OCI-LY7 (cell line): ENCODE measurements at regions not wholly inside any gene's neighbourhood (a gene's known extent, or its start where the extent isn't known, plus 50 kb on each side); places are given as distances from the start of the nearest gene placed in this dataset.

Source experiments
- BruUV-seq: library from RNA; stranded (reverse); fragments of 400-500 nt; replicated peaks from 2 replicates; lab custom pipeline; 2021; lab: Mats Ljungman, UMichigan
- CTCF ChIA-PET: fragments of 300-600 bp; sonication (Branson Sonifier 250); formaldehyde crosslinking; loops from one replicate; lab custom pipeline; 2022; ENCODE audit warnings: antibody characterized with exemption; ENCODE audit not compliant: unreplicated experiment; lab: Charles Lee
- POLR2A ChIA-PET: fragments of 300-600 bp; sonication (Branson Sonifier 250); formaldehyde crosslinking; loops from one replicate; lab custom pipeline; 2022; ENCODE audit warnings: antibody characterized with exemption; lab: Charles Lee
- DNase-seq: peaks from one replicate; pipeline ENCODE4 v3.0.0-alpha.2; 2015; ENCODE audit warnings: low spot score
- H2AFZ ChIP-seq: fragments of 200-600 bp; sonication (generic), shearing (Covaris generic); 2 replicates; pipeline ENCODE4 v1.6.1; 2014; ENCODE audit warnings: mild to moderate bottlenecking, antibody characterized with exemption, low read length, moderate library complexity
- H3K27ac ChIP-seq: fragments of 200-600 bp; sonication (generic); 2 replicates; pipeline ENCODE4 v1.5.1; 2014; ENCODE audit warnings: mixed run types, low read depth, mild to moderate bottlenecking, moderate library complexity, low read length, inconsistent platforms; ENCODE audit not compliant: poor library complexity, severe bottlenecking
- H3K36me3 ChIP-seq: fragments of 200-600 bp; sonication (generic); 2 replicates; pipeline ENCODE4 v1.6.1; 2014; ENCODE audit warnings: mild to moderate bottlenecking, antibody characterized with exemption, low read length, moderate library complexity, mixed read lengths; ENCODE audit not compliant: insufficient read depth
- H3K4me1 ChIP-seq: fragments of 200-600 bp; sonication (generic); 2 replicates; pipeline ENCODE4 v1.5.1; 2014; ENCODE audit warnings: mild to moderate bottlenecking, low read length; ENCODE audit not compliant: insufficient read depth, poor library complexity, severe bottlenecking
- H3K4me2 ChIP-seq: fragments of 200-600 bp; sonication (generic); 2 replicates; pipeline ENCODE4 v1.6.1; 2014; ENCODE audit warnings: mild to moderate bottlenecking, low read length
- H3K4me3 ChIP-seq: fragments of 200-600 bp; sonication (generic); 2 replicates; pipeline ENCODE4 v1.5.1; 2014; ENCODE audit warnings: mild to moderate bottlenecking, low read depth, low read length; ENCODE audit not compliant: poor library complexity, severe bottlenecking
- H3K79me2 ChIP-seq: fragments of 200-600 bp; sonication (generic); 2 replicates; pipeline ENCODE4 v1.6.1; 2016; ENCODE audit warnings: low read depth, mild to moderate bottlenecking, low read length, moderate library complexity, mixed read lengths; ENCODE audit not compliant: insufficient read depth
- H3K9me2 ChIP-seq: fragments of 200-600 bp; sonication (generic); 2 replicates; pipeline ENCODE4 v1.6.1; 2016; ENCODE audit warnings: mild to moderate bottlenecking, low read length, mixed read lengths; ENCODE audit not compliant: insufficient read depth
- H3K9me3 ChIP-seq: fragments of 200-600 bp; sonication (generic); 2 replicates; pipeline ENCODE4 v1.6.1; 2014; ENCODE audit warnings: mild to moderate bottlenecking, mixed run types, low read length, mixed read lengths
- H4K20me1 ChIP-seq: fragments of 200-600 bp; sonication (generic); 2 replicates; pipeline ENCODE4 v1.6.1; 2014; ENCODE audit warnings: mild to moderate bottlenecking, antibody characterized with exemption, low read length, moderate library complexity, mixed read lengths; ENCODE audit not compliant: insufficient read depth
- EZH2phosphoT487 ChIP-seq: fragments of 200-600 bp; sonication (generic); IDR thresholded peaks from 2 replicates; pipeline ENCODE4 v1.6.1; 2018; ENCODE audit warnings: low read depth, borderline replicate concordance, mild to moderate bottlenecking, mixed run types, antibody characterized with exemption, low read length, moderate library complexity, mixed read lengths
- intact Hi-C: fragments of 100-400 bp; cut with micrococcal nuclease; formaldehyde crosslinking; loops from one replicate; pipeline ENCODE4 v1.10.0; 2022; ENCODE audit not compliant: unreplicated experiment
- TF ChIP-seq, protein P1 (sequence below): fragments of 200-600 bp; sonication (generic); conservative IDR thresholded peaks from 2 replicates; pipeline ENCODE4 v1.5.1; 2014; ENCODE audit warnings: mild to moderate bottlenecking, antibody characterized with exemption, low read length, moderate library complexity, mixed read lengths

DNA sequence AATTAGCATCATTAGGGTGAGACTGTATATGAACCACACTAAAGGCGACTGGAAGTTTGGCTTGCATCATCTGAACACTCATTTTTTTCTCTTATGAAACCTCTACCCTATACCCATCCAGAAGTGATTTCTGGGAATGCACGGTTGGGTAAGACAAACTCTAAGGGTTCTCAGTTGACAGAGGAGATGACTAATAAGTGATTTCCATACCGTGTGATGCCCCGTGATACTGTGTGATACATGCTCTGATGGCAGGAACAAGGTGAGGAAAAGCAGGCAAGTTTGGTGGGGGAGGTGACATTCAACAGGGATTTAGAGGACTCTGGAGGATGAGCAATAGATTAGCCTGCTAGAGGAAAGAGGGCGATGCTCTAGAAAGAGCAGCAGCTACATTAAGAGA is 156.4 kb upstream of the CCL2 start:
- Histone ChIP-seq H3K4me1 (no peaks in the 10 kb centered on the region), H3K27ac (no peak overlapping the region), H3K9me2 (no peaks in the 10 kb centered on the region), H2AFZ (no peak overlapping the region), H3K4me2 (no peak overlapping the region), H3K9me3 (no peaks in the 10 kb centered on the region), H4K20me1 (no peaks in the 10 kb centered on the region), H3K36me3 (no peaks in the 10 kb centered on the region), H3K79me2 (no peaks in the 10 kb centered on the region), H3K4me3 (no peak overlapping the region)
- BruUV-seq = no TSS peak
- ChIA-PET CTCF (no interaction called here), POLR2A (no interaction called here)
- DNase-seq = no peak
- TF ChIP-seq, protein P1, sequence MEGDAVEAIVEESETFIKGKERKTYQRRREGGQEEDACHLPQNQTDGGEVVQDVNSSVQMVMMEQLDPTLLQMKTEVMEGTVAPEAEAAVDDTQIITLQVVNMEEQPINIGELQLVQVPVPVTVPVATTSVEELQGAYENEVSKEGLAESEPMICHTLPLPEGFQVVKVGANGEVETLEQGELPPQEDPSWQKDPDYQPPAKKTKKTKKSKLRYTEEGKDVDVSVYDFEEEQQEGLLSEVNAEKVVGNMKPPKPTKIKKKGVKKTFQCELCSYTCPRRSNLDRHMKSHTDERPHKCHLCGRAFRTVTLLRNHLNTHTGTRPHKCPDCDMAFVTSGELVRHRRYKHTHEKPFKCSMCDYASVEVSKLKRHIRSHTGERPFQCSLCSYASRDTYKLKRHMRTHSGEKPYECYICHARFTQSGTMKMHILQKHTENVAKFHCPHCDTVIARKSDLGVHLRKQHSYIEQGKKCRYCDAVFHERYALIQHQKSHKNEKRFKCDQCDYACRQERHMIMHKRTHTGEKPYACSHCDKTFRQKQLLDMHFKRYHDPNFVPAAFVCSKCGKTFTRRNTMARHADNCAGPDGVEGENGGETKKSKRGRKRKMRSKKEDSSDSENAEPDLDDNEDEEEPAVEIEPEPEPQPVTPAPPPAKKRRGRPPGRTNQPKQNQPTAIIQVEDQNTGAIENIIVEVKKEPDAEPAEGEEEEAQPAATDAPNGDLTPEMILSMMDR = no peak
- no peak for TF ChIP-seq EZH2phosphoT487
- intact Hi-C loops = no loop called here

DNA sequence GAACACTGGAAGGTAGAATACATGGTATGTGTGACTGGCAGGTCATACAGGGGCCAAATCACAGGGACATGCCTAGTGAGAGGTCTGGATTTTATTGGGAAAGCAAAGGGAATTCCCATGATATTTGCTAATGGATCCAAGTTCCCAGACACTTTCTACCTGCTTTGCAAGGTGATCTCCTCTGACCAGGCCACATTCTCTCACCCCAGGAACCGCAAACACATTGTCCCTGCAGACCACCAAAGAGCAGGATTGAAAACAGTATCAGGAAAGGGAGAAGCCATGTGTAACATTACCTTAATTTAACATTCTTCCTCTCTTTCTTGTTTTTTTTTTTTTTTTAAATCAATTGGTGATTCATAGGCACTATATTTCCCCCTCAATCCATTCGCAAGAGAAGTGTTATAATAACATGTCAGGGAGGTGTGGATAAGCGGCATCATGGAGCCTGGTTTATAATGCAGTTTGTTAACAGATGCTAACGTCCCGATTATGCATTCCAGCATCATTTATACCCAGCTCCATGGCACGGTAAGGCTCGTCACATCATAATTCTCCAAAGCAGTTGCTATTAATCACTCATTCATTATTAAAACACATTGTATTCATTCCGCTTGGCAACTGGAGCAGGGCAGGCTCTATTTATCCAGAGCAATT is 155.1 kb upstream of the CCL2 start:
- intact Hi-C loops = no loop called here
- no peaks in the 10 kb centered on the region for H3K36me3 ChIP-seq

DNA sequence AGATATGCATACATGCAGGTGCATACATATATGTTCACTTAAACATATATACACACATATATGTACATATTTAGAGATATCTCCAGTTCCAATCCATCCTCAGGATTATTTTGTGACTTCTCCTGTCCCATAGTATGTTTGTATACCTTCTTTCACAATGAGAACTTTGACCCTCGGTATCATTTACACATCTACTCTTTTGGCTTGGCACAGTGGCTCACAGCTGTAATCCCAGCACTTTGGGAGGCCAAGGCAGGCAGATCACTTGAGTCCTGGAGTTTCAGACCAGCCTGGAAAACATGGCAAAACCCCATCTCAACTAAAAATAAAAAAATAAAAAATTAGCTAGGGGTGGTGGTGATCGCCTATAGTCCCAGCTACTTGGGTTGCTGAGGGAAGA is 148.1 kb upstream of the CCL2 start:
- no peaks in the 10 kb centered on the region for H3K9me3 ChIP-seq
- ChIA-PET POLR2A (no interaction called here), CTCF (no interaction called here)
- TF ChIP-seq, protein P1 = no peak
- TF ChIP-seq EZH2phosphoT487 = no peak
- no peak overlapping the region for H3K4me3 ChIP-seq
- no peaks in the 10 kb centered on the region for H3K79me2 ChIP-seq
- H3K4me1 ChIP-seq = no peaks in the 10 kb centered on the region
- H3K4me2 ChIP-seq = no peak overlapping the region
- no peak for DNase-seq
- H3K27ac ChIP-seq = no peak overlapping the region
- BruUV-seq = no TSS peak
- intact Hi-C loops = no loop called here
- H3K36me3 ChIP-seq = no peaks in the 10 kb centered on the region
- no peaks in the 10 kb centered on the region for H4K20me1 ChIP-seq
- no peak overlapping the region for H2AFZ ChIP-seq
- H3K9me2 ChIP-seq = no peaks in the 10 kb centered on the region

More for the DNA sequence above, 155.1 kb upstream of the CCL2 start:
- Histone ChIP-seq H3K4me2 (no peak overlapping the region), H4K20me1 (no peaks in the 10 kb centered on the region), H3K9me3 (no peaks in the 10 kb centered on the region), H3K79me2 (no peaks in the 10 kb centered on the region), H3K9me2 (no peaks in the 10 kb centered on the region), H3K27ac (no peak overlapping the region), H3K4me3 (no peak overlapping the region), H3K4me1 (no peaks in the 10 kb centered on the region), H2AFZ (no peak overlapping the region)
- CTCF ChIA-PET = no interaction called here
- no peak for TF ChIP-seq EZH2phosphoT487
- TF ChIP-seq, protein P1 = no peak
- no peak for DNase-seq
- POLR2A ChIA-PET = no interaction called here
- BruUV-seq = no TSS peak
